ENCODE measurements at regions not wholly inside any gene's neighbourhood (a gene's known extent, or its start where the extent isn't known, plus 50 kb on each side); places are given as distances from the start of the nearest gene placed in this dataset.

GRCh38 chrX:108795240-108795639 is 58.9 kb upstream of the IRS4 start:
- H3K9me3 ChIP-seq: no peaks in the 10 kb centered on the region
- no peak overlapping the region for H3K27ac ChIP-seq
- in situ Hi-C loops (cut with MboI; ENCODE audit: low sequenced_read_pairs in 4 of 4): no loop called here
- TF ChIP-seq POLR2A (IDR thresholded peaks at IDR 0.05) (no peak), CTCF (IDR thresholded peaks at IDR 0.05 in 4 of 5, conservative IDR thresholded peaks at IDR 0.05 in 1 of 5) (no peak)
- H3K27me3 ChIP-seq: no peaks in the 10 kb centered on the region
- no peak for ATAC-seq
- no peak for DNase-seq
- H3K4me3 ChIP-seq: no peak overlapping the region
- no peaks in the 10 kb centered on the region for H3K36me3 ChIP-seq
- no peaks in the 10 kb centered on the region for H3K4me1 ChIP-seq
- intact Hi-C loops (cut with DNase I; ENCODE audit: low total_unique reads): no loop called here

Small RNAs in the stretch of these regions (microRNA-seq; reads per million reads assigned to microRNA genes)
- gene MIR6087 (ENCODE audit: borderline replicate concordance in 2 of 2): 1.2 to 1.7 reads per million in 2 donors
